DOHH2 (cell line): ENCODE measurements at regions not wholly inside any gene's neighbourhood (a gene's known extent, or its start where the extent isn't known, plus 50 kb on each side); places are given as distances from the start of the nearest gene placed in this dataset.

ENCODE experiments used
- EZH2phosphoT487 ChIP-seq: fragments of 200-600 bp; sonication (generic); IDR thresholded peaks from 2 replicates; pipeline ENCODE4 v1.6.1; 2017; ENCODE audit warnings: borderline replicate concordance, mild to moderate bottlenecking, antibody characterized with exemption, low read length, moderate library complexity, mixed read lengths
- TF ChIP-seq, protein P1 (sequence below): fragments of 200-600 bp; sonication (generic); IDR thresholded peaks from one replicate; pipeline ENCODE4 v1.5.1; 2014; ENCODE audit warnings: antibody characterized with exemption, mild to moderate bottlenecking, low read depth, low read length; ENCODE audit not compliant: poor library complexity, severe bottlenecking

DNA sequence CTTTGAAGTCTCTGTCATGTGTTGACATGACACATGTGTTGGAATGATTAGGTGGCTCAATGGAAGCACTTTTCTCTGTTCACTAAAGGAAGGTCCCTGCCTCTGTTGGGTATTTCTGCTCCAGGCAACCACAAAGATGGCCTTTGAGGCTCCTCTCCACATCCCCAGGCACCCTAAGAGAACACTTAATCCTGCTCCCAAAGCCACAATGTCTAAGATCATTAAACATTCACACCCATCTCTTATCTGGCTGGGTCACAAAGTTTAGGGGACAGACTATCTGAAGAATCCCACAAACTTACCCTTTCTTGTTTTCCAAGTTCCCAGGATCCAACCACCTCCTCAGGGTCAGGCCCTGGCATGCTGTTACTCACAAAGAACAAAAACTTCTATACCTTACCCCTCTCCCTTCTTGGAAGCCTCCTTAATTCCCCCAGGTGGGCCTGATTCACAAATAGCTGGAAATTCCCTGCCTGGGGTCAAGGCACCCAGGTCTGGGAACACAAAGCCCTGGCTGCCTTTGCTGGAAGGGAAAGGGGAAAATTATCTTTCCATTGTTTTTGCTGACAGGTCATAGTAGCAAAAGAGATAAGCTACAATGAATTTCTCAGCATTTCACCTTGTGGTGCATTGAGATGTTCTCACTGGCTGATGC lies 333.7 kb downstream of the PCNX1 start:
- TF ChIP-seq, protein P1, sequence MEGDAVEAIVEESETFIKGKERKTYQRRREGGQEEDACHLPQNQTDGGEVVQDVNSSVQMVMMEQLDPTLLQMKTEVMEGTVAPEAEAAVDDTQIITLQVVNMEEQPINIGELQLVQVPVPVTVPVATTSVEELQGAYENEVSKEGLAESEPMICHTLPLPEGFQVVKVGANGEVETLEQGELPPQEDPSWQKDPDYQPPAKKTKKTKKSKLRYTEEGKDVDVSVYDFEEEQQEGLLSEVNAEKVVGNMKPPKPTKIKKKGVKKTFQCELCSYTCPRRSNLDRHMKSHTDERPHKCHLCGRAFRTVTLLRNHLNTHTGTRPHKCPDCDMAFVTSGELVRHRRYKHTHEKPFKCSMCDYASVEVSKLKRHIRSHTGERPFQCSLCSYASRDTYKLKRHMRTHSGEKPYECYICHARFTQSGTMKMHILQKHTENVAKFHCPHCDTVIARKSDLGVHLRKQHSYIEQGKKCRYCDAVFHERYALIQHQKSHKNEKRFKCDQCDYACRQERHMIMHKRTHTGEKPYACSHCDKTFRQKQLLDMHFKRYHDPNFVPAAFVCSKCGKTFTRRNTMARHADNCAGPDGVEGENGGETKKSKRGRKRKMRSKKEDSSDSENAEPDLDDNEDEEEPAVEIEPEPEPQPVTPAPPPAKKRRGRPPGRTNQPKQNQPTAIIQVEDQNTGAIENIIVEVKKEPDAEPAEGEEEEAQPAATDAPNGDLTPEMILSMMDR: no peak
- no peak for TF ChIP-seq EZH2phosphoT487
